ENCODE measurements at regions not wholly inside any gene's neighbourhood (a gene's known extent, or its start where the extent isn't known, plus 50 kb on each side); places are given as distances from the start of the nearest gene placed in this dataset.
"Not testable (repeated sequence)": the region's sequence is repeated elsewhere in the genome, so short reads cannot be mapped to it uniquely, and the experiment has no call there.

DNA sequence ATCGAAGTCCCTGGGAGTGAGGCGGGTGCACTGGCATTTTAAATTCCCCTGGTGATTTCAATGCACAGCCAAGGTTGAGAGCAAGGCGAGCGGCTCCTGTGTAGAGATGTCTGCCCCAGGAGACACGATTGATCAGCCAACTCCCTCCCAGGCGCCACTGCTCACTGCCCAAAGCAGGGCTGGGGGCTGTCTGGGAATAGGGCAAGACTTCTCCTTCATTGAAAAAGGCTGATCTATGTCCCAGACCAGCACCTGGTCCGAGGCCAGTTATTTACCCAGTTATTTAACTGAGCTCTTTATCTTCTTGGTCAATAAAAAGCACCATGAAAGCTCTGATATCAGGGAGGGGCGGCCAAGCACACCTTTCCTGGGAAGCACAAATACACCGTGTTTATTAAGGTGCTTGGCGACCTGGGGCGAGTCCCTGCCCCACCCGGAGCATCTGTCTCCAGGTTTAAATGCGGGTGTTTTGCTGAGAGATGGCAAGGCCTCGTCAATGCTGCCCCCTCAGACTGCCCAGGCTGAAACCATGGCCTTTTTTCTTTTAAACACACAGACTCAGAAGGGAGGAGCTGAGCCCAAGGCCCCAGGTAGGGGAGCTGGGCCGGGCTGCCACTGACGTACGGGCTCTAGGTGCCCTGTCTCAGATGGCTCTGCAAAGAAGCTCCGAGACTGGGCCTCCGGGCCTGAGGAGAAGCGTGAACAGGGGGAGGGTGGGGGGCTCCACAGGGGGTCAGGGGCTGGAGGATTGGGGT is 73.9 kb upstream of the HPCAL1 start:
- no peaks in the 10 kb centered on the region for H3K4me1 ChIP-seq
- TF ChIP-seq, protein P1, sequence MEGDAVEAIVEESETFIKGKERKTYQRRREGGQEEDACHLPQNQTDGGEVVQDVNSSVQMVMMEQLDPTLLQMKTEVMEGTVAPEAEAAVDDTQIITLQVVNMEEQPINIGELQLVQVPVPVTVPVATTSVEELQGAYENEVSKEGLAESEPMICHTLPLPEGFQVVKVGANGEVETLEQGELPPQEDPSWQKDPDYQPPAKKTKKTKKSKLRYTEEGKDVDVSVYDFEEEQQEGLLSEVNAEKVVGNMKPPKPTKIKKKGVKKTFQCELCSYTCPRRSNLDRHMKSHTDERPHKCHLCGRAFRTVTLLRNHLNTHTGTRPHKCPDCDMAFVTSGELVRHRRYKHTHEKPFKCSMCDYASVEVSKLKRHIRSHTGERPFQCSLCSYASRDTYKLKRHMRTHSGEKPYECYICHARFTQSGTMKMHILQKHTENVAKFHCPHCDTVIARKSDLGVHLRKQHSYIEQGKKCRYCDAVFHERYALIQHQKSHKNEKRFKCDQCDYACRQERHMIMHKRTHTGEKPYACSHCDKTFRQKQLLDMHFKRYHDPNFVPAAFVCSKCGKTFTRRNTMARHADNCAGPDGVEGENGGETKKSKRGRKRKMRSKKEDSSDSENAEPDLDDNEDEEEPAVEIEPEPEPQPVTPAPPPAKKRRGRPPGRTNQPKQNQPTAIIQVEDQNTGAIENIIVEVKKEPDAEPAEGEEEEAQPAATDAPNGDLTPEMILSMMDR (IDR thresholded peaks at IDR 0.05): no peak
- no peak for TF ChIP-seq POLR2A (IDR thresholded peaks at IDR 0.05)
- no peaks in the 10 kb centered on the region for H3K36me3 ChIP-seq
- no peak overlapping the region for H3K27ac ChIP-seq
- H3K27me3 ChIP-seq: no peaks in the 10 kb centered on the region
- H3K4me3 ChIP-seq: no peak overlapping the region
- DNase-seq (no peak), ATAC-seq (no peak)
- 85% methylated on average over 4 of the region's 20 CpGs for WGBS (ENCODE audit: insufficient coverage, low coverage, low lambda C conversion rate, missing lambda C conversion rate)
- H3K9me3 ChIP-seq: no peaks in the 10 kb centered on the region
- intact Hi-C loops (cut with DNase I): no loop called here

DNA sequence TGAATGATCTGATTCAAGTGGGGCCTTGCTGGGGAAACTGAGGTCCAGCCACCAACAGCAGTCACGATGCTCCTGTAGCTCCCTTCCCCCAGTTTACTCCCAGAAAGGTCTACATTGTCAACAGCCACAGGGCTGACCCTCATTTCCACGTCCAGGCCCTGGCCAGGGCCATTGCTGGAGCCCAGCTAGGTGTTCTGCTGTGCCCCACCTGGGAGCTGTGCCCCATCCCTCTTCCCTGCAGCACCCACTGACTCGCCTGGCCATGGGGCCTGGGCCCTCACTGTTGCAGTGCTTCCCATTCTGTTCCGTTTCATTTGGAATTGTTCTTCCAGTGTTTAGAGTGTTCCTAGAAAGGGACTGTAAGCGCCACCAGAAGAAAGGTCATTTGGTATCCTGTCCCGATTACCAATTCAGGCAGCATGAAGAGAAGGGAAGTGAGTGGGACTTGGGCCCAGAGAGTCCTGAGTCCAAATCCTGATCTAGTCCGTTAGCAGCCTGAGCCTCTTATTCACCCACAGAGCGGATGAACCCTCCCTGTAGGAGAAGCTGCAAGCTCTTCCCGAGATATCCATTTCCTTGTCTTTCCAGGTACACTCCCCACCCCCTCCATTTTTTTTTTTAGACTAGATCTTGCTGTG is 73.1 kb upstream of the HPCAL1 start:
- WGBS (ENCODE audit: insufficient coverage, low coverage, low lambda C conversion rate, missing lambda C conversion rate): 55% methylated on average over 8 of the region's 9 CpGs
- H3K27me3 ChIP-seq: no peaks in the 10 kb centered on the region
- TF ChIP-seq, protein P1 (IDR thresholded peaks at IDR 0.05): no peak
- TF ChIP-seq POLR2A (IDR thresholded peaks at IDR 0.05): no peak

DNA sequence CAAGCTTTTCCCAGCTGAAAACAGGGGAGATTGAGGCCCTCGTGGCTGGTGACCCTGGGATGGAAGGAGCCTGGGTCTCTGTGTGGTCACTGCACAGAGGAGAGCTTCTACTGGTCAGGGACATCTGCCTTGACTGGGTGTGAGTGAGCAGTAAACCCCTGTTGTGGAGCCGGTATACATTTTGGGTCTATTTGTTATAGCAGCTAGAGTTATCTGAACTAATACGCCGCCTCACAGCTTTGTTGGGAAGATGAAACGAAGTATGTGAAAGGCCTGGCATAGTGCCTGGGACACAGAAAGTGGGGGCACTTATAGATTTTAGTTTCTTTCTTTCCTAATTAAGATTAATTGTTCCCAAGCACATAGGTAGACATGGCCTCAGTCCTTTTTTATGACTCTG is 72.2 kb upstream of the HPCAL1 start:
- 97% methylated on average over 4 of the region's 5 CpGs for WGBS (ENCODE audit: insufficient coverage, low coverage, low lambda C conversion rate, missing lambda C conversion rate)
- ATAC-seq (no peak), DNase-seq (no peak)
- intact Hi-C loops (cut with DNase I): no loop called here
- no peak for TF ChIP-seq POLR2A (IDR thresholded peaks at IDR 0.05)
- TF ChIP-seq, protein P1 (IDR thresholded peaks at IDR 0.05): no peak
- H3K4me3 ChIP-seq: no peak overlapping the region
- H3K4me1 ChIP-seq: no peaks in the 10 kb centered on the region
- H3K9me3 ChIP-seq: no peaks in the 10 kb centered on the region
- no peaks in the 10 kb centered on the region for H3K36me3 ChIP-seq
- H3K27me3 ChIP-seq: no peaks in the 10 kb centered on the region
- no peak overlapping the region for H3K27ac ChIP-seq

More for the DNA sequence above, 73.1 kb upstream of the HPCAL1 start:
- ATAC-seq (peak; percentile 44 to 81 (median 55)), DNase-seq (no peak)
- intact Hi-C loops (cut with DNase I): no loop called here
- Histone ChIP-seq H3K36me3 (no peaks in the 10 kb centered on the region), H3K4me1 (no peaks in the 10 kb centered on the region), H3K27ac (no peak overlapping the region), H3K4me3 (no peak overlapping the region), H3K9me3 (no peaks in the 10 kb centered on the region)

DNA sequence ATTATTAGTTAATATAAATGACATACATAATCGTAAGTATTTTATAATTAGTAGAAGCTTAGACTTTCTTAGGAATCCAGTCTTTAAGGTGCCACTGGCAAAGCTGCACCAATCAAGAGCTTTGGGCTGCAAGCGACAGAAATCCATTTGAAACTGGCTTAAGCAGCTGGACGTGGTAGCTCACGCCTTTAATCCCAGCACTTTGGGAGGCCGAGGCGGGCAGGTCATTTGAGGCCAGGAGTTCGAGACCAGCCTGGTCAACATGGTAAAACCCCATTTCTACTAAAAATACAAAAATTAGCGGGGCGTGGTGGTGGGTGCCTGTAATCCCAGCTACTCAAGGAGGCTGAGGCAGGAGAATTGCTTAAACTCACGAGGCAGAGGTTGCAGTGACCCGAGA is 71.8 kb upstream of the HPCAL1 start:
- H3K27me3 ChIP-seq; H3K4me3 ChIP-seq; intact Hi-C loops (cut with DNase I); H3K4me1 ChIP-seq; H3K9me3 ChIP-seq; DNase-seq; H3K36me3 ChIP-seq; ATAC-seq; H3K27ac ChIP-seq: not testable (repeated sequence)
- 80% methylated on average over 11 of the region's 11 CpGs for WGBS (ENCODE audit: insufficient coverage, low coverage, low lambda C conversion rate, missing lambda C conversion rate)

DNA sequence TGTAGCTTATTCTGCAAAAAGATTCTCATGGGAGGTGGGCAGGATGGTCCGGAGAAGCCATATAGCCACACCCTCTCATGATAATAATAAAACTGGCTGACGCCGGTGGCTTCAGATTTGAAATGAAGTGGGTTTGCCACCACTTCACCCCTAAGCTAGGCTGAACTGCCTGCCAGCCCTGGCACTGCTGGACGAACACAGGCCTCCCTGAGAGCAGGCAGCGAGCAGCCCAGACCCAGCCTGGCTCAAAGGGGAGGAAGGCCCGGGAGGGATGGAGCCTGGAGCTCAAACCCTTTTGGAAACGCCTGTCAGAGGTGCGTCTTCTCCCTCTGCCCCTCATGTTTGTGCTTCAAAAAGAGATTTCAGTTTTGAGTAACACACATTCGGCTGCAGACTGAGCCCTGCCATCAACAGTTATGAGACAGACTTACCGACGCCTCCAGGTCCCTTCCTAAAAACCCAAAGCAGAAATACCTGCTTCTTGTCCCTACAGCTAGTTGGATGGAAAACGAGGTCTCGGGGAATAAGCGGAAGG is 71.1 kb upstream of the HPCAL1 start:
- WGBS (ENCODE audit: insufficient coverage, low coverage, low lambda C conversion rate, missing lambda C conversion rate): 74% methylated on average over 11 of the region's 14 CpGs
- no peak overlapping the region for H3K4me3 ChIP-seq
- TF ChIP-seq, protein P1 (IDR thresholded peaks at IDR 0.05): no peak
- TF ChIP-seq POLR2A (IDR thresholded peaks at IDR 0.05): no peak
- H3K9me3 ChIP-seq: no peaks in the 10 kb centered on the region
- intact Hi-C loops (cut with DNase I): no loop called here
- ATAC-seq: no peak
- no peaks in the 10 kb centered on the region for H3K36me3 ChIP-seq
- H3K27ac ChIP-seq: no peak overlapping the region
- DNase-seq: peak in 2 of 3 donors; percentile 33 to 34
- H3K27me3 ChIP-seq: no peaks in the 10 kb centered on the region
- no peaks in the 10 kb centered on the region for H3K4me1 ChIP-seq

All from right lobe of liver (tissue), 6 donors.